ENCODE measurements at regions not wholly inside any gene's neighbourhood (a gene's known extent, or its start where the extent isn't known, plus 50 kb on each side); places are given as distances from the start of the nearest gene placed in this dataset.

- TF ChIP-seq CTCF (conservative IDR thresholded peaks at IDR 0.05 in 1 of 2, IDR thresholded peaks at IDR 0.05 in 1 of 2; ENCODE audit: low read depth in 1 of 2, low read length in 2 of 2) (no peak), EZH2 (IDR thresholded peaks at IDR 0.05; ENCODE audit: low read length, missing control alignments) (no peak)
Observed at GRCh38 chr7:156518466-156518865, 122.1 kb upstream of the RNF32 start.
